Small intestine (tissue), 7 donors: ENCODE measurements at regions not wholly inside any gene's neighbourhood (a gene's known extent, or its start where the extent isn't known, plus 50 kb on each side); places are given as distances from the start of the nearest gene placed in this dataset.

Experiments used
- DNase-seq, 2 donors: peaks; one replicate each; pipeline versions ENCODE4 v3.0.0 to v3.0.0-alpha.2; 2013
- FAIRE-seq: peaks from 2 replicates; lab custom pipeline; 2012; peaks lifted over from hg19 to GRCh38; lab: Jason Lieb, UNC
- H3K27ac ChIP-seq, 3 donors: one replicate each; pipeline ENCODE4 v1.5.1; 2013; ENCODE audit warnings: low read length in 2 of 3, mild to moderate bottlenecking in 2 of 3, control low read depth in 1 of 3, inconsistent platforms in 1 of 3, low read depth in 1 of 3, moderate library complexity in 1 of 3
- H3K27me3 ChIP-seq, 3 donors: one replicate each; pipeline ENCODE4 v1.6.1; 2013; ENCODE audit warnings: low read length in 3 of 3, inconsistent platforms in 1 of 3; ENCODE audit not compliant: control insufficient read depth in 3 of 3, insufficient read depth in 3 of 3
- H3K36me3 ChIP-seq, 3 donors: one replicate each; pipeline ENCODE4 v1.6.1; 2013; ENCODE audit warnings: low read length in 3 of 3, inconsistent platforms in 1 of 3, low read depth in 1 of 3, mild to moderate bottlenecking in 1 of 3, moderate library complexity in 1 of 3; ENCODE audit not compliant: control insufficient read depth in 3 of 3, insufficient read depth in 2 of 3
- H3K4me1 ChIP-seq, 3 donors: one replicate each; pipeline ENCODE4 v1.6.1; 2013; ENCODE audit warnings: low read length in 2 of 3, inconsistent platforms in 1 of 3, low read depth in 1 of 3, mild to moderate bottlenecking in 1 of 3, moderate library complexity in 1 of 3; ENCODE audit not compliant: control insufficient read depth in 3 of 3, insufficient read depth in 2 of 3
- H3K4me3 ChIP-seq, 3 donors: one replicate each; pipeline ENCODE4 v1.5.1; 2013; ENCODE audit warnings: low read length in 3 of 3, control low read depth in 1 of 3, inconsistent platforms in 1 of 3, low read depth in 1 of 3, mild to moderate bottlenecking in 1 of 3, moderate library complexity in 1 of 3
- H3K9me3 ChIP-seq, 2 donors: one replicate each; pipeline ENCODE4 v1.6.1; 2013; ENCODE audit warnings: low read depth in 1 of 2, low read length in 1 of 2; ENCODE audit not compliant: control insufficient read depth in 2 of 2, insufficient read depth in 1 of 2
- WGBS, 3 donors: extraction: QIAGEN DNeasy Blood & Tissue Kit; methylation state at CpG; one replicate each; pipeline ENCODE4 v1.1.7; 2013; 5-methylcytosine and 5-hydroxymethylcytosine counted together
- donor health status: healthy with polysubstance abuse.
- donor health status: control.
- donor health status: control.
- donor health status: Bipolar disorder and iron deficiency.
- donor health status: healthy.

- no peak for FAIRE-seq
- WGBS, 3 donors: 37 to 64% (median 42%) methylated on average over 3 of the region's 3 CpGs
- no peak overlapping the region for H3K27ac ChIP-seq
Observed at GRCh38 chr6:163760860-163761259, 346.3 kb downstream of the QKI start.

DNA sequence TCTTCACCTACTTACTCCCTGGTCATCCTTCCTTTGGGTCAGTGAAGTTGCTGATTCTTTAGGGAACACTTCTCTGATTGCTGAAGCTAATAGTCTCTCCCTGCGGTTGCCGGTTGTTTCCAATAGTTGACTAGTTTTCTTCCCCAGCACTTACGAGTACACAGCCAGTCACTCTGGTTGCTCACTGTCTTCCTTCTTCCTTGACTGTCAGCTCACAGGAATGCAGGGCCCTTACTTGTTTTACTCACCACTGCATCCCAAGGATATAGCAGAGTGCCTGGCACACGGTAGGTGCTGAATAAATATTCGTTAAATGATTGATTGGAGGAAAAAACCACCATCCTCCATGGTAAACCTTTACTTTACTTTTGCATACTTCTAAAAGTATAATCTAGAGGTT is 345.0 kb downstream of the QKI start:
- FAIRE-seq (no peak), DNase-seq (no peak)
- H3K27me3 ChIP-seq: no peaks in the 10 kb centered on the region
- H3K4me1 ChIP-seq: no peaks in the 10 kb centered on the region
- 81 to 91% (median 86%) methylated on average over 5 of the region's 5 CpGs for WGBS, 3 donors
- no peaks in the 10 kb centered on the region for H3K36me3 ChIP-seq
- no peak overlapping the region for H3K4me3 ChIP-seq
- peaks cover 0 to 1% of the 10 kb centered on the region in 2 donors for H3K9me3 ChIP-seq
- no peak overlapping the region for H3K27ac ChIP-seq

More at GRCh38 chr6:163760860-163761259, 346.3 kb downstream of the QKI start:
- H3K4me3 ChIP-seq: no peak overlapping the region
- H3K4me1 ChIP-seq: no peaks in the 10 kb centered on the region
- H3K36me3 ChIP-seq: no peaks in the 10 kb centered on the region
- H3K27me3 ChIP-seq: no peaks in the 10 kb centered on the region
- DNase-seq: no peak
- peaks cover 0 to 1% of the 10 kb centered on the region in 2 donors for H3K9me3 ChIP-seq

DNA sequence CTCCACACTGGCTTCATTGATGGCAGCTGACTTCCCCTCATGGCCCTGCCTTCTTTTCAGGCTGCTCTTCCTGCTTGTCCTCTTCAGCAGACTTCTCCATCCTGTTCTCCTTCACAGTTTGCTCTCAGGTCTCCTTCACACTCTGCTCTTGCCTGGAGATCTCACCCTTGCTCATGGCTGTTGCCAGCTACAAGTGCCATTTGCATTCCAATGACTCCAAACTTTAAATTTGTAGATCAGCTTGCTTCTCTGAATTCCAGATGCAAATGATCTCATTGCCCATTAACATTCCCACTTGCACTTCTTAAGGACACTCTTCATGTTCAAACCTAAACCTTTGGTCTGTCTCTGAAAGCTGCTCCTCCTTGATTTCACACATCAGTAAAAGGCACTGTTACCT is 343.0 kb downstream of the QKI start:
- no peak overlapping the region for H3K27ac ChIP-seq
- H3K9me3 ChIP-seq: peaks cover 1 to 5% of the 10 kb centered on the region in 2 donors
- no peaks in the 10 kb centered on the region for H3K36me3 ChIP-seq
- DNase-seq (no peak), FAIRE-seq (no peak)
- H3K4me3 ChIP-seq: no peak overlapping the region
- H3K4me1 ChIP-seq: no peaks in the 10 kb centered on the region
- no peaks in the 10 kb centered on the region for H3K27me3 ChIP-seq

- no peak for DNase-seq
- no peak for FAIRE-seq
- Histone ChIP-seq H3K9me3 (peaks cover 1 to 5% of the 10 kb centered on the region in 2 donors), H3K4me3 (no peak overlapping the region), H3K4me1 (no peaks in the 10 kb centered on the region), H3K36me3 (no peaks in the 10 kb centered on the region), H3K27me3 (no peaks in the 10 kb centered on the region), H3K27ac (no peak overlapping the region)
- 72 to 85% (median 75%) methylated on average over 4 of the region's 4 CpGs for WGBS, 3 donors
Observed at GRCh38 chr6:163756079-163756478, 341.6 kb downstream of the QKI start.

GRCh38 chr6:163754866-163755265 is 340.3 kb downstream of the QKI start:
- Histone ChIP-seq H3K27me3 (no peaks in the 10 kb centered on the region), H3K9me3 (peaks cover 0 to 5% of the 10 kb centered on the region in 2 donors), H3K36me3 (no peaks in the 10 kb centered on the region), H3K27ac (no peak overlapping the region), H3K4me1 (no peaks in the 10 kb centered on the region), H3K4me3 (no peak overlapping the region)
- no peak for DNase-seq
- FAIRE-seq: no peak
- 50 to 78% (median 66%) methylated on average over 5 of the region's 5 CpGs for WGBS, 3 donors

DNA sequence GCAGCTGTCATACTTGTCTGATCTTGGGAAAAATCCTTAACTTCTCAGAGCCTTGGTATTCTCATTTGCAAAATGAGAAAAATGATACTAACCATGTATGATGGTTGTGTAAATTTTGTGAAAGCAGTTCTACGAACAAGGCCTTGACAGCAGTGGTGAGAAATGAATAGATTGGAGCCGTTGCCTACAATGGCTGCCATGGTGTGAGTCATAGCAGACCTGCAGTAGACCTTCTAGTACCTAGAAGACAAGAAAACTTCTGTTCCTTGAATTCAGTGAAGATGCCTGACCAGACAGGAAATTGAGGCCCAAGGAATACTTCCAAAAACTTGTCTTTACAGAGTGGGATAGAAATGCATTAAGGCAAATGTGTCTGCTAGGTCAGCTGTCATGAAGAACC is 338.9 kb downstream of the QKI start:
- DNase-seq: no peak
- WGBS, 3 donors: 60 to 81% (median 68%) methylated on average over 2 of the region's 2 CpGs
- FAIRE-seq: no peak

GRCh38 chr6:163752446-163752845 is 337.9 kb downstream of the QKI start:
- no peak for DNase-seq
- Histone ChIP-seq H3K27me3 (no peaks in the 10 kb centered on the region), H3K4me1 (no peaks in the 10 kb centered on the region), H3K4me3 (no peak overlapping the region), H3K27ac (no peak overlapping the region), H3K9me3 (peaks cover 0 to 5% of the 10 kb centered on the region in 2 donors), H3K36me3 (no peaks in the 10 kb centered on the region)
- 88 to 90% (median 88%) methylated on average over 13 of the region's 13 CpGs for WGBS, 3 donors
- FAIRE-seq: no peak

More for the DNA sequence above, 338.9 kb downstream of the QKI start:
- H3K4me3 ChIP-seq: no peak overlapping the region
- H3K27me3 ChIP-seq: no peaks in the 10 kb centered on the region
- H3K36me3 ChIP-seq: no peaks in the 10 kb centered on the region
- peaks cover 0 to 5% of the 10 kb centered on the region in 2 donors for H3K9me3 ChIP-seq
- no peaks in the 10 kb centered on the region for H3K4me1 ChIP-seq
- H3K27ac ChIP-seq: no peak overlapping the region

DNA sequence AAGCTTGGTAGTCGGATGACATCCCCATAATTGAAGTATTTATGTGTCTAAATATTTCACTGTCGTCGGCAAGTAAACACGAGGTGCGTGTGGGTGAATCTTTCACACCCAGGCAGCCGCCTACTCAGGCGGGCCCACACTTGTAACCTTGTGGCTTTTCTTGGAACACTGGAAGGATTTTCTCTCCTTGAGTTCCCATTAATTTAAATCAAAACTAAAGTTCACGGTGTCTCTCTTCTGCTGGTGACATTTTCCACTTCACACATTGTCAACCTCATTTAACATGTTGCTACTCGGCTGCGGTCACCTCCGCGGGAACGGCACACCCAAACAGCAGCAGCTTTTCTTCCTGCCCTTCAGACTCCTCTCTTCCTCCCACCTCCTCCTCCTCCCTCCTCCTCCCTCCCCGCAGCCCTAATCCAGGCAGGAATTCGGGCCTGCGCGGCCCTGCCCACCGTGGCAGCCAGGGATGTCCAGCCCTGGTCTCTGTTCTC is 336.6 kb downstream of the QKI start:
- 45 to 66% (median 58%) methylated on average over 18 of the region's 18 CpGs for WGBS, 3 donors
- no peaks in the 10 kb centered on the region for H3K27me3 ChIP-seq
- no peak for DNase-seq
- no peaks in the 10 kb centered on the region for H3K4me1 ChIP-seq
- peaks cover 0 to 5% of the 10 kb centered on the region in 2 donors for H3K9me3 ChIP-seq
- H3K27ac ChIP-seq: no peak overlapping the region
- FAIRE-seq: no peak
- no peaks in the 10 kb centered on the region for H3K36me3 ChIP-seq
- no peak overlapping the region for H3K4me3 ChIP-seq

GRCh38 chr6:163750431-163751031 is 336.0 kb downstream of the QKI start:
- Histone ChIP-seq H3K4me3 (no peak overlapping the region), H3K4me1 (no peaks in the 10 kb centered on the region), H3K27me3 (no peaks in the 10 kb centered on the region), H3K27ac (no peak overlapping the region), H3K9me3 (peaks cover 0 to 5% of the 10 kb centered on the region in 2 donors), H3K36me3 (no peaks in the 10 kb centered on the region)
- FAIRE-seq (no peak), DNase-seq (no peak)
- WGBS, 3 donors: 67 to 72% (median 70%) methylated on average over 22 of the region's 22 CpGs
